Activated T-helper 1 cell treated with anti-CD3 and anti-CD28 coated beads, Interleukin-12 subunit alpha, Interleukin-12 subunit beta, Interleukin-2, Interleukin-4 antibody, amounts not matched to agents 30 ng/mL and 10 ng/mL and 1 ng/mL, durations not matched to agents 14 hours and 24 hours and 36 hours (primary cell): ENCODE measurements at regions not wholly inside any gene's neighbourhood (a gene's known extent, or its start where the extent isn't known, plus 50 kb on each side); places are given as distances from the start of the nearest gene placed in this dataset.

Experiments
- DNase-seq: peaks from one replicate; pipeline ENCODE4 v3.0.0; 2021; ENCODE audit warnings: low spot score
- H3K27ac Mint-ChIP-seq: one replicate; pipeline ENCODE4 v1.8.0; 2021; ENCODE audit warnings: mild to moderate bottlenecking, mixed read lengths
- H3K27me3 Mint-ChIP-seq: one replicate; pipeline ENCODE4 v1.8.0; 2022; ENCODE audit warnings: mild to moderate bottlenecking, moderate library complexity, mixed read lengths; ENCODE audit not compliant: insufficient read depth
- H3K36me3 Mint-ChIP-seq: one replicate; pipeline ENCODE4 v1.8.0; 2021; ENCODE audit warnings: low read depth, mixed read lengths
- H3K4me1 Mint-ChIP-seq: one replicate; pipeline ENCODE4 v1.8.0; 2021; ENCODE audit warnings: low read depth, mixed read lengths
- H3K4me3 Mint-ChIP-seq: one replicate; pipeline ENCODE4 v1.8.0; 2021; ENCODE audit warnings: mild to moderate bottlenecking, moderate library complexity, mixed read lengths
- H3K9me3 Mint-ChIP-seq: one replicate; pipeline ENCODE4 v1.8.0; 2021; ENCODE audit warnings: mixed read lengths
- intact Hi-C: fragments of 100-400 bp; cut with micrococcal nuclease; formaldehyde crosslinking; loops from one replicate; pipeline ENCODE4 v1.15.1; 2024

GRCh38 chr12:105899589-105899988, 239.2 kb downstream of the NUAK1 start:
- Mint-ChIP-seq H3K9me3 (no peaks in the 10 kb centered on the region), H3K27ac (no peak overlapping the region), H3K4me3 (no peak overlapping the region), H3K27me3 (no peaks in the 10 kb centered on the region), H3K4me1 (no peaks in the 10 kb centered on the region), H3K36me3 (no peaks in the 10 kb centered on the region)
- DNase-seq: no peak
- intact Hi-C loops: no loop called here

DNA sequence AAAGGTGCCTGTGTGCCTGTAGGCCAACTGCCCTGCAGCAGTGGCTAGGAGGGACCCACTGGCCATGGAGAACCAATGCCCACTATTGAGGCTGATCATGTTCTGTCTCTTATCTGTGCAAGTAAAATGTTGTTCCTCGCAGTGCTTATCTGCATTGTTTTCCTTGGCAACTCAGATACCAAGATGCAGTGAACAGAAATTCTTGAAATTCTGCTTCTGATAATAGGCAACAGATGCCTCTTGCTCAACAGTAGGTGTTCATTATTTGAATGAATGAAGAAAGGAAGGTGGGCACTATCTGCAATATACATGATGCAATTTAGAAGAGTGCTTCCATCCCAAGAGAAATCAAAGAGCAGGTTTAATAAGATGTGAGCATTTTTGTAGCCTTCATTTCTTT, 232.2 kb downstream of the NUAK1 start:
- Mint-ChIP-seq H3K9me3 (no peaks in the 10 kb centered on the region), H3K27me3 (no peaks in the 10 kb centered on the region), H3K27ac (no peak overlapping the region), H3K4me1 (no peaks in the 10 kb centered on the region), H3K36me3 (no peaks in the 10 kb centered on the region), H3K4me3 (no peak overlapping the region)
- DNase-seq: no peak
- intact Hi-C loops: no loop called here

- Mint-ChIP-seq H3K27ac (no peak overlapping the region), H3K36me3 (no peaks in the 10 kb centered on the region), H3K4me3 (no peak overlapping the region), H3K27me3 (no peaks in the 10 kb centered on the region), H3K9me3 (no peaks in the 10 kb centered on the region), H3K4me1 (no peaks in the 10 kb centered on the region)
- DNase-seq: no peak
- intact Hi-C loops: no loop called here
Observed at GRCh38 chr12:105907982-105908381, 230.8 kb downstream of the NUAK1 start.

DNA sequence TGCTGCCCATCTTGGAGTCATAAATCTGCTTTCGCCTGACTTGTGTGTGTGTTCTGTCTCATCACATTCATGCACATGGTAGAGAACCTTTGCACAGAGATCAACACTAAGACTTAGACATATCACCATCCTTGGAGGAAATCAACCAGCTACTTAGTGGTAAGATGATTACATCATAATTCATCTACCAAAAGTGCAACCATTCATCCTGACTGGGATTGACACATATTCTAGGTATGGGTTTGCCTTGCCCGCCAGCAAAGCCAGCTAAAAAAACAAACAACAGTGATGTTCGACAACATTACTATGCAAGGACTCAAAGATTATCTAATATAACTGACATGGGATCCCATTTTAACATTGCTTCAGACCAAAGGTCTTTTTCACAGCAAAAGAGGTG, 228.7 kb downstream of the NUAK1 start:
- intact Hi-C loops: no loop called here
- no peaks in the 10 kb centered on the region for H3K9me3 Mint-ChIP-seq
- H3K27me3 Mint-ChIP-seq: peaks cover 2% of the 10 kb centered on the region

DNA sequence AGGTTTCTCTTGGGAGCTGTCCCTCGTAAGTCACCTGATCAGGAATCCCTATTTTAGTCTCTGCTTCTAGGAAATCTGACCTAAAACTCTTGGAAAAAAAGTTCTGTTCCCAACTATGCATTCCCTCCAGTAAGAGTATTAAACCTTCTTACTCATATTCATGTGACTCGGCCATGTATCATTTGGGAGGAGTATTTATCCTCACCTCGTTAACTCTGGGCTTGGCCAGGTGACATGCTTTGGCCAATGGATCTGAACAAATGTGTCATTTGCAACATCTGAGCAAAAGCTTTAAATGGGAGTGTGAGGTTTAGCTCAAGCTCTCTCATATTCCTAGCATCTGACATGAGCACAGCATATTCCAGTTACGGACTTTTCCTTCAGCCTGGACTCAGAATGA, 226.8 kb downstream of the NUAK1 start:
- no peak overlapping the region for H3K27ac Mint-ChIP-seq
- H3K4me3 Mint-ChIP-seq: no peak overlapping the region
- DNase-seq: no peak
- intact Hi-C loops: no loop called here
- H3K27me3 Mint-ChIP-seq: peaks cover 2% of the 10 kb centered on the region
- H3K9me3 Mint-ChIP-seq: no peaks in the 10 kb centered on the region
- no peaks in the 10 kb centered on the region for H3K4me1 Mint-ChIP-seq
- no peaks in the 10 kb centered on the region for H3K36me3 Mint-ChIP-seq

More for the DNA sequence above, 228.7 kb downstream of the NUAK1 start:
- Mint-ChIP-seq H3K36me3 (no peaks in the 10 kb centered on the region), H3K4me3 (no peak overlapping the region), H3K27ac (no peak overlapping the region), H3K4me1 (no peaks in the 10 kb centered on the region)
- no peak for DNase-seq

- no peak for DNase-seq
- H3K27ac Mint-ChIP-seq: no peak overlapping the region
- H3K36me3 Mint-ChIP-seq: no peaks in the 10 kb centered on the region
- intact Hi-C loops: no loop called here
- H3K4me3 Mint-ChIP-seq: no peak overlapping the region
- peaks cover 2% of the 10 kb centered on the region for H3K27me3 Mint-ChIP-seq
- H3K9me3 Mint-ChIP-seq: no peaks in the 10 kb centered on the region
- H3K4me1 Mint-ChIP-seq: no peaks in the 10 kb centered on the region
Observed at GRCh38 chr12:105912882-105913678, 225.7 kb downstream of the NUAK1 start.

DNA sequence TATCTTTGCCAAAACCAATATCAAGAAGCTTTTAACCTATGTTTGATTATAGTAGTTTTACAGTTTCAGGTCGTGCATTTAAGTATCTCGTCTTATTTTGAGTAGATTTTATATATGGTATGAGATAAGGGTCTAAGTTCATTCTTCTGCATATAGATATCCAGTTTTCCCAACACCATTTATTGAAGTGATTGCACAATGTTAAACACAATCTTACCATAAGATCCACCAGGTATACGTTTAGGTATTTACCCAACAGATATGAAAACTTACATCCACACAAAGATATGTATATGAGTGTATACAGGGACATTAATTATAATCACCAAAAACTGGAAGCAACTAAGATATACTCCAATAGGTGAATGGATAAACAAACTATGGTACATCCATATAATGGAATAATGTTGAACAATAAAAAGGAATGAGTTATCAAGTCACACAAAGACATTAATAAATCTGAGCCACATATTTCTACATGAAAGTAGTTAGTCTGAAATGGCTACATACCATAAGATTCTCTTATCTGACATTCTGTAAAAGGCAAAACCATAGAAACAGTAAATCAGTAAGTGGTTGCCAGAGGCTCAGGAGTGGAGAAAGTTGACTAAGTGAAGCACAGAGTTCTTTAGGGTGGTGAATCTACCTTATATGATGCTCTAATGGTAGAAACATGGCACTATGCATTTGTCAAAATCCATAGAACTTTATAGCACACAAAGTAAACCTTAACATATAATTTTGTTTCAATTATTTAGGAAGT, 222.6 kb downstream of the NUAK1 start:
- Mint-ChIP-seq H3K4me3 (no peak overlapping the region), H3K9me3 (no peaks in the 10 kb centered on the region), H3K36me3 (no peaks in the 10 kb centered on the region), H3K4me1 (no peaks in the 10 kb centered on the region), H3K27ac (no peak overlapping the region), H3K27me3 (peaks cover 2% of the 10 kb centered on the region)
- intact Hi-C loops: no loop called here
- DNase-seq: no peak

DNA sequence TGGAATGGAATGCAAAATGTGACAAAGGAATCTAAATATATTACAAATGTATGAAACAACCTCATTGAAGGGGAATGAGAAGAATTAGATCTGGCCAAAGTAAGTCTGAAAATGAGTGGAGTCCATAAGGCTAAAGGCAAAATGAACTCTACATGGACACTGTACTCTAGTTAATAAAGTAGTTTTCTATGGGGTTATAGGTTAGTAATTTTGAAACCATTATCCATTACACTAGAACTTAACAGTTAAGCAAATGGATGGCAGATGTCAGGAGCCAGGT, 222.1 kb downstream of the NUAK1 start:
- intact Hi-C loops: no loop called here
- H3K4me3 Mint-ChIP-seq: no peak overlapping the region

DNA sequence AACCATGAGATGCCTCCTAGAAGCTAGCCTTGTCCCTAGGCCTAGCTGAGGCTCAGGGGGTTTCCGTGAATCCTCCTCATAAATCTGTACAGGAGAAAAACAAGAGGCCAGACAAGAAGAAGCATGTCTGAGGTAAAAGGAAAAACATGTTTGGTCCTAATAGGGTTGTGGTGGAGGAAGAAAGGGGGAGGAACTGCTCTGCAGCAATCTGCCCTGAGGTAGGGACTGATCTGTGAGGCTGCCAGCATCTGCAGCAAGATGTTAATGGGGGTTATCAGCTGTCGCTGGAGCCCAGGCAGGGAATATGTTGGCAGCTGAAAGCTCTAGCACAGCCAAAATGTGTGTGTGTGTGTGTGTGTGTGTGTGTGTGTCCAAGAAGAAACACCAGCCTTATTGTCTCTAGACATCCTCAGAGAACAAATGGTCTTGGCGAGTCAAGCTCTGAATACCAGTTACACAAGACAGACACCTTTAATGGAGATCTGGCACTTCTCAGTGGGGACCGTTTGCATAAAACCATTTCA, 218.5 kb downstream of the NUAK1 start:
- no peaks in the 10 kb centered on the region for H3K27me3 Mint-ChIP-seq
- no peaks in the 10 kb centered on the region for H3K9me3 Mint-ChIP-seq
- no peak for DNase-seq
- H3K4me1 Mint-ChIP-seq: no peaks in the 10 kb centered on the region
- H3K36me3 Mint-ChIP-seq: no peaks in the 10 kb centered on the region
- intact Hi-C loops: no loop called here
- H3K4me3 Mint-ChIP-seq: no peak overlapping the region
- no peak overlapping the region for H3K27ac Mint-ChIP-seq

More for the DNA sequence above, 222.1 kb downstream of the NUAK1 start:
- Mint-ChIP-seq H3K9me3 (no peaks in the 10 kb centered on the region), H3K27me3 (peaks cover 2% of the 10 kb centered on the region), H3K36me3 (no peaks in the 10 kb centered on the region), H3K27ac (no peak overlapping the region), H3K4me1 (no peaks in the 10 kb centered on the region)
- no peak for DNase-seq

DNA sequence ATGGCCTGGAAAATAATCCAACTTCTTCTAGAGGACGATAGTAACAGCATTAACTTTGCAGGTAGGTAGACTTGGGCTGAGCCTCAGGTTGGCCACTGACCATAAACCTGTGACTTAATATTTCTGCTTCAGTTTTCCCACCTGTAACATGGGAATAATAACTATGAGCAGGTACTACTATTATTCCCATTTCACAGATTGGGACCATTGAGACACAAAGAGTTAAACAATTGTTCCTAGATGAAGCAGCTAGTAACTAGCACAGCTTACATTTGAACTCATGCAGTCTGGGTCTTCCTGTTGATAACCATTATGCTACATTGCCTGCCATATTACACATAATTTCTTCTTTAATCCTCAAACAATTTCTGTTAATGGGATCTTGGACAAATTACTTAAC, 217.7 kb downstream of the NUAK1 start:
- no peak for DNase-seq
- Mint-ChIP-seq H3K27ac (no peak overlapping the region), H3K27me3 (no peaks in the 10 kb centered on the region), H3K9me3 (no peaks in the 10 kb centered on the region), H3K36me3 (no peaks in the 10 kb centered on the region), H3K4me1 (no peaks in the 10 kb centered on the region), H3K4me3 (no peak overlapping the region)
- intact Hi-C loops: no loop called here

DNA sequence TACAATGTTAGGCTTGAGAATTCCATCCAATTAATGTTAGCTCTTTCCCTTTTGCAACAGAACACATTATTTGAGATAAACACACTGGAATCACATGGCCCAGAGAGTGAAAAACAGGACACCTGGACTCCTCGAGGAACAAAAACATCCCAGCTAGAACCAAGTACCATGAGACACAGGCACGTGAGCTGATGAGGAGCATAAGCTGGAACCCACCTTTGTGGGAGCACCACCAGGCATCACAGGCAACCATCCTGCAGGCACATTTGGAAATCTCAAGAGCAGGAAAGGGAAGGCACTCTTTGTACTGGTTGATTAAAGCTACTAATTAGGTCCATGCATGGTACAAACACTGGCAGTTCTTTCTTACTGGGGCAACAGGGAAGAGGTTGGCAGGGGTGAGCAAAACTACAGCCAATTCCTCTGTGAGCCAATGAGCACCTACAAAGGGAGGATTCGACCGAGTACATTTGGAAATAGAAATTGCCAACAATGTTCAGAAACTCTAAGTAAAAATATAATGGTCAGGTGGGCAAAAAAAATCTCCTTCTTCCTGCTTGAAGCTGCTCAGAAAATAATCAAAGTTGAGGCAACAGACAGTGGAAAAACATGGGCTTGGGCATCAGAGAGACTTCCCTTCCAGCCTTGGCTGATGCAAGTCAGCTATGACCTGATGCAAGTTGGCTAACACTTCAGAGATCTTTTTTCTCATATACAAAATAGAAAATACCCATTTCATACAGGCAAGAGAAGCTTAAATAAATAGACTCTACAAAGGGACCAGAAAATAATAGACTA, 216.7 kb downstream of the NUAK1 start:
- Mint-ChIP-seq H3K27me3 (no peaks in the 10 kb centered on the region), H3K4me1 (no peaks in the 10 kb centered on the region), H3K27ac (no peak overlapping the region), H3K9me3 (no peaks in the 10 kb centered on the region), H3K36me3 (no peaks in the 10 kb centered on the region), H3K4me3 (no peak overlapping the region)
- DNase-seq: no peak
- intact Hi-C loops: no loop called here

- Mint-ChIP-seq H3K27ac (no peak overlapping the region), H3K36me3 (no peaks in the 10 kb centered on the region), H3K27me3 (no peaks in the 10 kb centered on the region), H3K4me1 (no peaks in the 10 kb centered on the region), H3K9me3 (no peaks in the 10 kb centered on the region), H3K4me3 (no peak overlapping the region)
- no peak for DNase-seq
- intact Hi-C loops: no loop called here
Observed at GRCh38 chr12:105922670-105923102, 216.1 kb downstream of the NUAK1 start.
